Anterior cingulate cortex (tissue), 58 donors: ENCODE measurements at regions not wholly inside any gene's neighbourhood (a gene's known extent, or its start where the extent isn't known, plus 50 kb on each side); places are given as distances from the start of the nearest gene placed in this dataset.
"Not testable (repeated sequence)": the region's sequence is repeated elsewhere in the genome, so short reads cannot be mapped to it uniquely, and the experiment has no call there.

ENCODE experiments used
- DNase-seq, 58 donors: peaks; one replicate each; lab custom pipeline; 2025; lab: John Stamatoyannopoulos, UW

DNA sequence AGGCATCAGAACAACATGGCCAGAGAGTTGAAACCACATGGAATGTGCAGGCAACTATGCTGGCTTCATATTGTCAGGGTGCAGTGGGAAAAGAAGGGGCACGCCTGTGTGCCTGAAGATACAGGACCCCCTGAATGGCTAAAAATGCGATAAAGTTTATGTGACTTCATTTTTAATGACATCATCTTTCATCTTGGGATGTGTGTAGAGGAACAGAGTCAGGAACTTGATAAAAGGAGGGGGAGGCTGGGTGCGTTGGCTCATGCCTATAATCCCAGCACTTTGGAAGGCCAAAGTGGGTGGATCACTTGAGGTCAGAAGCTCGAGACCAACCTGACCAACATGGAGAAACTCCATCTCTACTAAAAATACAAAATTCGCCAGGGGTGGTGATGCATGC is 872.6 kb downstream of the TDRD15 start:
- DNase-seq = no peak

DNA sequence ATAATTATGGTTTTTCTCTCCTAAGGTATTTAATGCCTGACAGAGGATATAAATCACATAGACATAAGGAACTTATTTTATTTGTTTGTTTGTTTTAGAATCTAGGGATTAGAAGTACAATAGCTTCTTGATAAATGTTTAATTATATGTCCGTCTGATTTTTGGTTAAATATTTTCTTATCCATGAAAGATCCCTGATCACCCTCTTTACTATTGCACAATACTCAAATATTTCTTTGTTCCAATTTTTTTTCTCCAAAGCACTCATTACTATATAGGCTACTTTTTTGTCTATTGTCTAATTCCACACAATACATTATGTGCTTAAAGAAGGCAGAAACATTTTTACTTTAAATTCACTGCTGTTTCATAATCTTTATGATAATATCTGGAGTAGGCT is 875.8 kb downstream of the TDRD15 start:
- no peak for DNase-seq

DNA sequence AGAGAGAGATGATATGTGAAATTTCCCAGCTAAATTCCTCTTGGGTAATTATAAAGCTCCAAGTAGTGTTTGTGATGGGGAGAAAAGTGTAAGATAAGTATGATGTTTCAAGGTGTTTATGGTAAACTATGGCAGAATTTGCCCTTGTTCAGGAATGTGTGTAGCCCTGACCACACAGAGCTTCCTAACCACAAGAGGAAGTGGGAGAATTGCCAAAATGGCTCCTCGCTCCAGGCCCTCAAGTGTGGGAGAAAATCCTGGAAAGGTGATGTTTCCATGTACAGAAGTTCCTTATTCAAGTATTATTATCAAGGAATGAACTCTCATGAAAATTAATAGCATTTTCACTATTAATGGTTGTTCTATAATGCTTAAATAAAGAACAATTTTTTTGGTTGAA is 878.3 kb downstream of the TDRD15 start:
- DNase-seq = no peak

DNA sequence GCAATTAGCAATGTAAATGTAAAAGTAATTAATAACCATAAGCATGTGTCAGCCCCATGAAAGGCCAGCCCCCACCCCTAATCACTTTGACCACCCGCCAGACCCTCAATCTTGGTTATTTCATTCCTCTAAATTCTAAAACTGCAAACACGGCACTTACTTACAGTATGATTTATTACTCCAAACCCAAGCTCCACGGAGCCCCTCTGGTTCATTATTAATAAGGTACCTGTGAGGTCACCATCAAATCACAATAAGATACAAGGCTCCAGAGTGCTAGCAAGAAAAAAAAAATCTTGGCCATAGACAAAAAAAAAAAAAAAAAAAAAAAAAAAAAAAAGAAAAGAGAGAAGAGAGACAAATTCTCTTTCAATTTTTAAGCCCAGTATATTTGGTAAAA is 879.5 kb downstream of the TDRD15 start:
- no peak for DNase-seq

DNA sequence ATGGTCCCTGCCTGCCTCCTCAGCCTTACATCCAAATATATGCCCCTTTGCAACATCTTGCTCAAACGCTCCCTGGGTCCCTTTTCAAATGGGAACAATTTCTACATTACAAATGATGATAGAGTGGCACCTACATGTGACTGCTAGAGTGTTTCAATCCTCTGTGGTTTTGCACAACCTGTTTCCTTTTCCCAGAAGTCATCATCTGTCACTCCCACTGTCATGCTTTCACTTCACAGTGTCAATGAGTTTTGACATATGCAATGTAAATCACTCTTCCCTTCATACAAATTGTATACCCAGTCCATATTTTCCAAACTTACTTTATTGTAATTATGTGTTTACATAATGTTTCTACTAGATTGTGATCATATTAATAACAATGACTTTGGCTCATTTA is 887.3 kb downstream of the TDRD15 start:
- no peak for DNase-seq

DNA sequence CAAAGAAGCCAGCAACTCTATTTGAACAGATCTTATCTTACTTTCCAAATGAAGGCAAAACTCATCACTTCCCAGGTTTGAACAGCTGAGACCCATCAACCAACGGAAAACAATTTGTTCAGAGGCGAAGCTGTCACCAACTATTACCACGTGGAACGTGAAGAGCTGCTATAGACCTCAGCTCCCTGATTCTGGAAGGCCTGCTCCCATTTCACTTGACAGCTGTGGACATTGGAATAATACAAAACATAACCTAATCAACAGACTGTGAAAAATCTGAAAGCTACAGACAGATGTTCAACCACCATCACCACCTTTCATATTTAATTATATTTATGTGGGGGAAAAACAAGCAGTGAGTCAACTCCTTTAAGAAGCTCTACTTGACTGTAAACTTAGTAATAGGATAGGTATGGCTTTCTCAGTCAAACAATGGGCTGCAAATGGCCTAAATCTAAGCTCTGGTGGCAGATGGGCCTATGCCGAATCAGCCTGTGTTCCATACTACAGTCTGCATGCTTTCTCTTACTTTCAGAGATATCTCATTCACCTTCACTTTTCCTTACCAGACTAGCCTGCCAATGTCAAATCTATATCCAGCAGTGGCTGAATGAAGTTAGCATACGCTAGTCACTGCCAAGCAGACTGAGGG is 896.4 kb downstream of the TDRD15 start:
- DNase-seq = no peak

DNA sequence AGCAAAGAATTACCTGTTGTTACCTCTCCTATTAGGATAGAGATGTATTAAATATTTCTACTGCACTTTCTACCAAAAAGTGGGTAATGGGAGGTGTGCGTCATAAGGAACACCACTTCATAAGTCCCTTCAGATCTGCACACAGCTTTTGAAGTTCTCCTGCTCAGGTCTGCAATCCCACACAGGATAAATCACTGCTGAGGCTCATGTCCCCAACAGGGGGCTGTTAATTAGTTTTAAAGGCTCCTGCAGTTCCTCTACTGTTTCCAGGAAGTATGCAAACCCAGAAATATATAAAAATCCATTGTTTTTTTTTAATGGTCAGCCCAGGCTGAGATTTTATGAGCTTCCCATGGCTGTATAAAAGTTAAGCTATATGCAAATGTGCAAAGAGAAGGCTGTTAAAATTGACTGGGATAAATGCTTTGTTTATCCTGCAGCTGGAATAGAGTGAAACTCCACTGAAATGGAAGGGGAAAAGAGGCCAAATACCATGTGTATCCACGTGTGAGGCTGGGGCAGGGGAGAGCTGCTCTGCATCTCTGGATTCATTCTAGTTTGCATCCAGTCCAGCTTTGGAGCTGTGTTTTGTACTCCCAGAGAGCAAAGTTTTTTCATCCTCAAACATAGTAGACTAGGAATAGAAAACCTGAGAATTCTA is 903.7 kb downstream of the TDRD15 start:
- no peak for DNase-seq

DNA sequence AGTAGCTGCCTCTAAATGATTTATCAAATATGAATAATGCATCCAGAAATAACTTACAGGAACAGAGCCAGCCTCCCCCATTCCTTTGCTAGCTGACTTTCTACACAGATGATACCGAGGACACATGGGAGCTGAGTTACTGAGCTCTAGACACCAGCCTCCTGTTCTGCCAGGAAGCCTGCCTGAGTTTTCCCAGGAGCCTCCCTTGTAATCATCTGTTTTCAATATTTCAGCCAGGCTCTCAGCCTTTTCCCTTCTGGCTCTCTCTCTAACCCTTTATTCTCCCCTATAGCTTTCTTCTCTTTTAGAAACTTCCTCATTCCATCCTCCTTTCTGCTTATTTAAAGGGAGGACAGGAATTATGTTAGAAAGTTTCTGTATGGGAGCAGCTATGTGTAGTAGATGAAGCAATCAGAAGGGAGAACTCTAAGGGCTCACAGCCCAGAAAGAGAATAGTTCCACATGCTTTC is 911.6 kb downstream of the TDRD15 start:
- no peak for DNase-seq

DNA sequence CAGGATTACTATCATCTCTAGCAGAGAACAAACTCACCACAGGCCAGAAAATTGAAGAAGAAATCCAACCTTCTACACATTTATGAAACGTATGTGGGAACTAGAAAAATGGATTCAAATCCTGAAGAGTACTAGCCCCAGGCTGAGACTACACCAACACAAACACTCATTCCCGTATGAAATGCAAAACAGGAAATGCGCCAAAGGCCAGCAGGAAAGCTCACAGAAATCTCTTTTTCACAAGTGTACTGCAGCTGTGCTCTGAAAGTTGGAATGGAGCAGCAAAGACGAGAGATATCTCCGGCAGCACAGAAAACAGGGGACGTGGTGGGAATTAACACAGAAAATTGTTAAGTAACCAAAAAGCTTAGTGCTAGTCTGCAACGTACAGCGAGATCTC is 913.5 kb downstream of the TDRD15 start:
- peak in 26 of 58 donors; percentile 0 to 42 (median 4) for DNase-seq

DNA sequence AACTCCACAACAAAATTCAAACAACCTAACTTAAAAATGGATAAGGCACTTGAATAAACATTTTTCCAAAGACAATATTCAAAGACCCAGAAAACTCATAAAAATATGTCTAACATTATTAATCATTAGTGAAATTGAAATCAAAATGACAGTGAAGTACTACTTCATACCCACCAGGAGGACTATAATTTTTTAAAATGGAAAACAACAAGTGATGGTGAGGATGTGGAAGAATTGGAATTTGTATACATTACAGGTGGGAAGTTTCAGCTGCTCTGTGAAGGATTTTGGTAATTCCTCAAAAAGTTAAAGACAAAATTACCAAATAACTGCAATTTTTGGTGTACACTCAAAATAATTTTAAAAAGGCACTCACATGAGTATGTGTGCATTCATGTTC is 920.0 kb downstream of the TDRD15 start:
- DNase-seq = no peak

DNA sequence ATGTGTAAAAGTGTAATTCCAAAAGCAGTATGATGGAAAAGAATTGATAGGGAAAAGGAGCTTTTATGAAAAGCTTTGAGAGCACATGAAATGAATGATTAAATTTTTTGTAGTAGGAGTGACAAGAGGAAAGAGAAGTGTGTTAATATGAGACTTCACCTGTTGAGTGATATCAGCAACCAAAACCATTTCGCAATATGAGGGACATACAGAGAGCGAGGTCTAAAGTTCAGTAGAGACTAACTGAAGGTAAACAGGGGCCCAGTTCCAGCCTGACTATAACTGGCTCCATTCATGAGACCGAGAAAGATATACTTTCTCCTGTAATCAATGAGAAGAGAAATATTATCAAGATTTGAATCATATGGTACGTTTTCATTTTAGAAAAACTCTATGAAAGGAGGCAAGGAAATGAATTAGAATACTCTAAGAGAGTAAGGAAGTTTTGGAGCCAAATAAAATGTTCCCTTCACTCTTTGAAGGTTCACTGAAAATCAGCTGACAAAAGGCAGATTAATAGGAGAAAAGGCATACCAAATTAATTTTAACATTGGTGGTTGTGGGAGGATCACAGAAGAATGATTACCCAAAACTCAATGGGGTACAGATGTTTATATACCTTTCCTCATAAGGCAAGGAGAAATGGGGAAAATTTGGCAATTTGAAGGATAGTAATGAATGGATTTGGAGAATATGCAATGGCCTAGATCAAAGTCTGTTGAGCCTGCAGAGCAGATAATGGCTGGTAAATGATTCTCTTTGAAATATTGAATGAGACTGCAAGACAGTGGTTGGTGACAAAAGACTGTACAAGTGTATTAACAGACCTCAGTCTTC is 932.2 kb downstream of the TDRD15 start:
- DNase-seq = no peak

DNA sequence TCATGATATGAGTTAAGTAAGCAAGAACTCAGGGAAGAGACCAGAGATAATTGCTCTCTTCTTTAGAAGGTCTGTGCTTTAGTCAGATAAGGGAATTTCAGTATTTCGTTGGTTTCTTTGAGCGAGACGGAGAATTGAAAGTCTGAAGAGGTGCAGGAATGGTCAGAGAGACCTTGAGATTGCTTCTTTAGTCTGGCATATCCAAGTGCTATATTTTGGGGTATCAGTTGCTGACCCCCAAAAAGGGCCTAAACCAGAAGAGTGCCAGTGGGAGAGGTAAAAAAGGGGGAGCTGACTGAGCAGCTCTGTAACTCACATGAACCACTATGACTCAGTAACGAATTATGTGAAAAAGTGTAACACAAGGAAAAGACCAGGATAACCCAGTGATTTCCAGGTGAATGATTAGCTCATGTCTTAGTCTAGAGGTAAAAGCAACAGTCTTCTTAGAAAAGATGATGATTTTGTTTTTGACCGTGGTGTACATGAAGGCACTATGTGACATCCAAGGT is 932.9 kb downstream of the TDRD15 start:
- no peak for DNase-seq

DNA sequence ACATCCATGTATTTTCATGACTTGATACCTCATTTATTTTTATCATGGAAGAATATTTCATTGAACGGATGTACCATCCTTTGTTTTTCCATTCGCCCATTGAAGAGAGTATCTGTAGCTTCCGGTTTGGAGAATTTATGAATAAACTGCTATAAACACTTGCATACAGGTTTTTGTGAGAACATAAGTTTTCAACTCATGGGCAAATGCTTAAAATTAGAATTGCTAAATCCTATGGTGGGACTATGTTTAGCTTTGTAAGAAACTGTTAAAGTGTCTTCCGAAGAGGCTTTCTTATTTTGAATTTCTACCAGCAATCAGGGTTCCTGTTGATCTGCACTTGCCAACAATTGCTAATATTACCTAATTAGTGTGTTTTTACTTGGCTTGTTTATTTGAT is 938.9 kb downstream of the TDRD15 start:
- DNase-seq = no peak

DNA sequence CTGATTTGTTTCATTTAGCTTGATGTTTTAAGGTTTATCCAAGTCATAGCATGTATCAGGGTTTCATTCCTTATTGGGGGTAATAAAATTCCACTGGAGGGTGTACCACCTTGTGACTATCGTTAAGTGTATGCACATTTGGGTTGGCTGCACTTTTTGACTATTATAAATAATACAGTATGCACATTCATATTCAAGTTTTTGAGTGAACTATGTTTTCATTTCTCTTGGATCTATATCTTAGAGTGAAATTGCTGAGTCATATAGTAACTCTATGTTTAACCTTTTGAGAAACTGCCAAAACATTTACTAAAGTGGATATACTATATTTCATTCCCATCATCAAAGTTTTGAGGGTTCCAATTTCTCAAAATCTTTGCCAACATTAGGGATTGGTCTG is 952.7 kb downstream of the TDRD15 start:
- DNase-seq = no peak

DNA sequence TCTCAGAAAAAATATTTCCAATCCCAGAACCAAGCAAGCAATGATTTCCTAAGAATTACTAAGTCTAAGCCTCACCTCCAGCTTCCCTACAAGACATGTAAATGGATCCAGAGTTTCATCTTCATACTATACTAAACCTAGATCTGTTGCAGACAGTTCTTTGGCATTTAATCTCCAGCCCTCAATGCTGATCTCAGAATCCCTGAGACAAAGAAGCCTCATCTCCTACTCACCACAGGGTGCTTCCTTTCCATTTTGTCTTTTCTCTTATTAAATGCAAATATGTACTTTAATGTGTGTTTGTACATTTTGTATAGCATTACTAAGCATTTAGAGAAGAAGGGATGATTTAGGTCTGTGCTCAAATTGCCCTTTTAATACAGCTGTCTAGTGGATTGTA is 954.9 kb downstream of the TDRD15 start:
- no peak for DNase-seq

DNA sequence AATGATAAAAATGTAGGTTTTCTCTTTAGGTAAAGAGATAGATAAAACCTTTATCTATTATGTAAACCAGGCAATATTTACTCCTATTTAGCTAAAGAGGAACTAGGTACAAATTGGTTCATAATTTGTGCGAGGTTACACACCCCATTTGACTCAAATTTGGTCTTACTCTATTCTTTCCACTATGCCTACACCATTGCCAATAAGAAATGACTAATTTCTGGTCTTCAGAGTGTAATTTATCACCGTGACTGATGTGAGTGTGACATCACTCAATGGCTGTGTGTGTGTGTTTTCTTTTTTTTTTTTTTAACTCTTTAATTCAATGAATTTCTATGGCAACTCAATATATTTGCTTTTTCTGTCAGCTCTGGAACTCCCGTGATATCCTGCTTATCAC is 955.8 kb downstream of the TDRD15 start:
- no peak for DNase-seq

DNA sequence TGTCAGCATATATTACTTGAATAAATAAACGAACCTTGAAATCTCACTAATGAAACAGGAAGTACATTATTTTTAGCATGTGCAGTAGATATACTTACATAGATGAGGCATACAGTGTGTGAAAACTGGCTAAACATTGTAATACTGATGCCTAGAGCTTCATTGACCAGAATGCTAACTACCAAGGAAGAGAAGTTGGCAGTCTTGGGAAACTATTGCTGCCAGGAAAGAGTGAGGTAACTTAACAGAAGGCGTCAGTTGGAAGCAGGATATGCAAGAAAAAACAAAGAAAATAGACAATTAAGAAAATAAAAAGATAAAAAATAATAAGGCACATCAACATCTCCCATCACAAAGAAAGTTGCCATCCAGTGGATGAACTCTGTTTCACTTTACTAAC is 963.0 kb downstream of the TDRD15 start:
- peak in 2 of 58 donors; percentile 14 to 47 for DNase-seq

DNA sequence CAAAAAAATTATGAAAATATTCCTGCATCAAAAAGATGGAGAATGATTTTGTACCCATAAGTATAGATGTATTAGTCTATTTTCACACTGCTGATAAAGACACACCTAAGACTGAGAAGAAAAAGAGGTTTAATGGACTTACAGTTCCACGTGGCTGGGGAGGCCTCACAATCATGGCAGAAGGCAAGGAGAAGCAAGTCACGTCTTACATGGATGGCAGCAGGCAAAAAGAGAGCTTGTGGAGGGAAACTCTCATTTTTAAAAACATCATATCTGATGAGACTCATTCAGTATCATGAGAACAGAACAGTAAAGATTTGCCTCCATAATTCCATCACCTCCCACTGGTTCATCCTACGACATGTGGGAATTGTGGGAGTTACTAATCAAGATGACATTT is 979.8 kb downstream of the TDRD15 start:
- not testable (repeated sequence) for DNase-seq

DNA sequence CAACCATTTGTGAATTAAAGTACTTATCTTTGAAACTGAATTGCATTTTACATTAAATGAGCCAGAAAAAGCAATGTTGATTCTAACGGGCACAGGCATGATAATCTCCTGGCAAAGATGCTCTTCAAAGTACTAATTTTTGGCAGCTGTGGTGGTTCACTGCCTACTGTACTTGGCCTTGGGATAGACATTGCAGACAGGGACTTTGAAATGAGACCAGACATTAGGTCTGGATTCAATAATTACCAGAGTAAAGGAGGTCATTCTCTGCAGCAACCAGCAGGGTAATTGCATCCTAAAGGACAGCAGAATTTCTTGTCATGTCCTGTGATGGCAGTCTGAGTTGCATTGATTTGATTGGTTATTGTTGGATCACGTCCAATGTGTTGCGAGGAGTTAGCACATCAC is 986.5 kb downstream of the TDRD15 start:
- DNase-seq = no peak

DNA sequence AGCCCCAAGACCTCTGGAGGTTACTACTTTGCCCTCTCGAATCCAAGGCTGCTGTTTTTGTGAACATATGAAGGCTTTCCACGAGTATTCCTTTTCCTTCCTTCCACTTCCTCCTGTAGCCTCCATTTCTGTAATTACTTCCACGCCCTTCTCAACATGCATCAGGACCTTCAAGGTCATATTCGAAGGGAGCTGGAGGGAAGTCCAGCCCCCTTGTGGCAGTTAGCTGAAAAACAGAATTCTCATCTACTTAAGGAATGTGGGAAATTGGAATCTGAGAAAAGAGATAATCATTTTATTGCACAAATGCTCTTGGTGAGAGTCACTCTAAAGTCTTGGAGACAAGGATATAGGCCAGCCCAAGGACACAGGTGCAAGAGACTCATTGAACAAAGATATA is 1000.2 kb downstream of the TDRD15 start:
- no peak for DNase-seq

DNA sequence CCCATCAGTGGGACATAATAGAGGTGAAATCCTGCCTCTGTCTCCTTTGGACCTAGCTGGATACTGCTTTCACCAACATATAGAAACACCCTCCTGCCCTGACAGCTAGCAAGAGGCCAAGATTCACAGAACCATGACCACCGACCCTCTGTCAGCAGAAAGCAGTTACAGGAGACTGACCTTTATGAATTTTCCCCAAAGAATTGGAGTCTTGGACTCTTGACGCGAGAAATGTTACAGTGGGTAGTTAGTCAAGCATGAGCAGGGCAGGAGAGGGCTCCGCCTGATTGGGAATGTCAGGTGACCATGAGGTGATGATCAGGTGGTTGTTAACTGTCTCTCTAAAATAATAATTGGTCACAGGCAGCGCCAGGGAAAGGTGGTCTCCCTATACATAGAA is 1002.3 kb downstream of the TDRD15 start:
- DNase-seq = no peak
